GM23338 (cell line): ENCODE measurements at regions not wholly inside any gene's neighbourhood (a gene's known extent, or its start where the extent isn't known, plus 50 kb on each side); places are given as distances from the start of the nearest gene placed in this dataset.

Source experiments
- ATAC-seq: fragments of 200-7000 bp; cut with Tn5 transposase; 3 replicates; pipeline ENCODE4 v1.9.1; 2020
- DNase-seq: peaks from one replicate; pipeline ENCODE4 v3.0.0-alpha.2; 2015; ENCODE audit warnings: low spot score
- H2AFZ ChIP-seq: fragments of 200-600 bp; sonication (generic); 2 replicates; pipeline ENCODE4 v1.8.0; 2016; ENCODE audit warnings: antibody characterized with exemption, mild to moderate bottlenecking, moderate library complexity
- H3F3A ChIP-seq: fragments of 200-600 bp; sonication (generic); replicated peaks from 2 replicates; pipeline ENCODE4 v1.8.0; 2017; ENCODE audit warnings: antibody characterized with exemption, mixed run types, low read depth
- H3K27ac ChIP-seq: fragments of 200-600 bp; sonication (generic); 2 replicates; pipeline ENCODE4 v1.6.1; 2016; ENCODE audit warnings: low read depth
- H3K27me3 ChIP-seq: fragments of 200-600 bp; sonication (generic); 2 replicates; pipeline ENCODE4 v1.8.0; 2016; ENCODE audit warnings: mild to moderate bottlenecking, mixed run types, moderate library complexity; ENCODE audit not compliant: insufficient read depth
- H3K36me3 ChIP-seq: fragments of 200-600 bp; sonication (generic); 2 replicates; pipeline ENCODE4 v1.8.0; 2016; ENCODE audit warnings: mild to moderate bottlenecking; ENCODE audit not compliant: insufficient read depth
- H3K4me1 ChIP-seq: fragments of 200-600 bp; sonication (generic); 2 replicates; pipeline ENCODE4 v1.8.0; 2016; ENCODE audit warnings: mild to moderate bottlenecking, moderate library complexity; ENCODE audit not compliant: insufficient read depth
- H3K4me2 ChIP-seq: fragments of 200-600 bp; sonication (generic); 2 replicates; pipeline ENCODE4 v1.7.1; 2017; ENCODE audit warnings: mixed run types
- H3K4me3 ChIP-seq: fragments of 200-600 bp; sonication (generic); 2 replicates; pipeline ENCODE4 v1.6.1; 2016; ENCODE audit warnings: mixed run types
- H3K79me2 ChIP-seq: fragments of 200-600 bp; sonication (generic); replicated peaks from 2 replicates; pipeline ENCODE4 v1.8.0; 2017; ENCODE audit warnings: mild to moderate bottlenecking; ENCODE audit not compliant: insufficient read depth
- H3K9me2 ChIP-seq: fragments of 200-600 bp; sonication (generic); 2 replicates; pipeline ENCODE4 v1.8.0; 2017; ENCODE audit not compliant: insufficient read depth
- H4K20me1 ChIP-seq: fragments of 200-600 bp; sonication (generic); replicated peaks from 2 replicates; pipeline ENCODE4 v1.8.0; 2017; ENCODE audit warnings: mild to moderate bottlenecking; ENCODE audit not compliant: insufficient read depth
- H3K27ac Mint-ChIP-seq: 2 replicates; pipeline ENCODE4 v1.8.0; 2020; ENCODE audit warnings: inconsistent platforms, mild to moderate bottlenecking, moderate library complexity, mixed read lengths
- H3K27me3 Mint-ChIP-seq: 3 replicates; pipeline ENCODE4 v1.8.0; 2022; ENCODE audit warnings: low read depth, mild to moderate bottlenecking, moderate library complexity, mixed read lengths, inconsistent platforms; ENCODE audit not compliant: insufficient read depth, poor library complexity
- H3K36me3 Mint-ChIP-seq: 3 replicates; pipeline ENCODE4 v1.8.0; 2021; ENCODE audit warnings: low read depth, mild to moderate bottlenecking, inconsistent platforms, moderate library complexity, mixed read lengths
- H3K4me1 Mint-ChIP-seq: 3 replicates; pipeline ENCODE4 v1.8.0; 2020; ENCODE audit warnings: mild to moderate bottlenecking, inconsistent platforms, mixed read lengths
- H3K4me3 Mint-ChIP-seq: 3 replicates; pipeline ENCODE4 v1.8.0; 2021; ENCODE audit warnings: moderate library complexity, mild to moderate bottlenecking, inconsistent platforms, mixed read lengths
- H3K9me3 Mint-ChIP-seq: 3 replicates; pipeline ENCODE4 v1.8.0; 2020; ENCODE audit warnings: moderate library complexity, mild to moderate bottlenecking, inconsistent platforms, mixed read lengths
- CREB1 ChIP-seq: fragments of 250-450 bp; sonication (Bioruptor Pico); IDR thresholded peaks from 2 replicates; pipeline ENCODE4 v1.5.0; 2020; ENCODE audit warnings: low read depth, mild to moderate bottlenecking, moderate library complexity
- JUNB ChIP-seq: IDR thresholded peaks from one replicate; pipeline ENCODE4 v1.6.1; 2016; ENCODE audit warnings: antibody characterized with exemption; ENCODE audit not compliant: unreplicated experiment
- ZNF462 ChIP-seq: fragments of 250-450 bp; sonication (Bioruptor Pico); IDR thresholded peaks from 2 replicates; pipeline ENCODE4 v1.5.0; 2020; ENCODE audit warnings: mild to moderate bottlenecking, moderate library complexity
- TF ChIP-seq, protein P1 (sequence below), 2 experiments: fragments of 200-600 bp in 1 of 2; sonication (generic) in 1 of 2; conservative IDR thresholded peaks; 2 replicates each; pipeline versions ENCODE4 v1.5.1 to v1.6.1; 2016 to 2017; ENCODE audit warnings: antibody characterized with exemption in 2 of 2, low read depth in 2 of 2, mild to moderate bottlenecking in 2 of 2, moderate library complexity in 1 of 2

DNA sequence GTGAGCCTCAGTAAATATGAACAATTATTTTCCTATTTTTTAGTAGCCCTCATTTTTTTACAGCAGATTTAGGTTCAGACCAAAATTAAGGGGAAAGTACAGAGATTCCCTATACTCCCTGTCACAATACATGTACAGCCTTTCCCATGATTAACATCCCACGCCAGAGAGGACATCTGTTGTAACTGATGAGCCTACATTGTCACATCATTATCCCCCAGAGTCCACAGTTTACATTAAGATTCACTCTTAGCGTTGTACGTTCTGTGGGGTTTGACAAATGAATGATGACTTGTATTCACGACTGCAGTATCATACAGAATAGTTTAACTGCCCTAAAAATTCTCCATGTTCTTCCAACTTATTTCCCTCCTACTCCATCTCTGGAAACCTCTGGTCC, 262.3 kb upstream of the MSX2 start (continued):
- no peak for TF ChIP-seq ZNF462 (CRISPR knock-in tag)
- TF ChIP-seq, protein P1, sequence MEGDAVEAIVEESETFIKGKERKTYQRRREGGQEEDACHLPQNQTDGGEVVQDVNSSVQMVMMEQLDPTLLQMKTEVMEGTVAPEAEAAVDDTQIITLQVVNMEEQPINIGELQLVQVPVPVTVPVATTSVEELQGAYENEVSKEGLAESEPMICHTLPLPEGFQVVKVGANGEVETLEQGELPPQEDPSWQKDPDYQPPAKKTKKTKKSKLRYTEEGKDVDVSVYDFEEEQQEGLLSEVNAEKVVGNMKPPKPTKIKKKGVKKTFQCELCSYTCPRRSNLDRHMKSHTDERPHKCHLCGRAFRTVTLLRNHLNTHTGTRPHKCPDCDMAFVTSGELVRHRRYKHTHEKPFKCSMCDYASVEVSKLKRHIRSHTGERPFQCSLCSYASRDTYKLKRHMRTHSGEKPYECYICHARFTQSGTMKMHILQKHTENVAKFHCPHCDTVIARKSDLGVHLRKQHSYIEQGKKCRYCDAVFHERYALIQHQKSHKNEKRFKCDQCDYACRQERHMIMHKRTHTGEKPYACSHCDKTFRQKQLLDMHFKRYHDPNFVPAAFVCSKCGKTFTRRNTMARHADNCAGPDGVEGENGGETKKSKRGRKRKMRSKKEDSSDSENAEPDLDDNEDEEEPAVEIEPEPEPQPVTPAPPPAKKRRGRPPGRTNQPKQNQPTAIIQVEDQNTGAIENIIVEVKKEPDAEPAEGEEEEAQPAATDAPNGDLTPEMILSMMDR (conservative IDR thresholded peaks at IDR 0.05; ENCODE audit: low read depth in 2 of 2): no peak
- TF ChIP-seq CREB1 (CRISPR knock-in tag): no peak
- TF ChIP-seq JUNB: no peak

GRCh38 chr5:174464504-174465165, 259.7 kb upstream of the MSX2 start:
- no peaks in the 10 kb centered on the region for H3K9me2 ChIP-seq
- Mint-ChIP-seq H3K27me3 (no peaks in the 10 kb centered on the region), H3K9me3 (no peaks in the 10 kb centered on the region; the same call in 2 of the 3 replicates), H3K4me1 (peaks cover 20% of the 10 kb centered on the region), H3K4me3 (no peak overlapping the region), H3K36me3 (no peaks in the 10 kb centered on the region), H3K27ac (peak overlapping the region; percentile 83; the same call in 1 of the 2 replicates)
- no peak overlapping the region for H3K27ac ChIP-seq
- H3K36me3 ChIP-seq: no peaks in the 10 kb centered on the region
- ATAC-seq: peak; percentile 63
- peaks cover 12% of the 10 kb centered on the region for H3K4me1 ChIP-seq
- H4K20me1 ChIP-seq: no peaks in the 10 kb centered on the region
- no peaks in the 10 kb centered on the region for H3F3A ChIP-seq
- peak overlapping the region; percentile 83 for H2AFZ ChIP-seq
- no peak overlapping the region for H3K4me2 ChIP-seq
- no peaks in the 10 kb centered on the region for H3K27me3 ChIP-seq
- no peaks in the 10 kb centered on the region for H3K79me2 ChIP-seq
- DNase-seq: peak; percentile 39
- no peak overlapping the region for H3K4me3 ChIP-seq
- TF ChIP-seq, protein P1 (conservative IDR thresholded peaks at IDR 0.05; ENCODE audit: low read depth in 2 of 2): peak in 1 of 2 experiments; percentile 54; a peak in 3 of 4 replicates
